ENCODE measurements at regions not wholly inside any gene's neighbourhood (a gene's known extent, or its start where the extent isn't known, plus 50 kb on each side); places are given as distances from the start of the nearest gene placed in this dataset.

GRCh38 chr9:30575691-30576090, 1808.8 kb upstream of the ACO1 start:
- no peak overlapping the region for H3K4me3 ChIP-seq (ENCODE audit: low read depth, low read length)
- DNase-seq (ENCODE audit: low read depth): no peak
- TF ChIP-seq CTCF (conservative IDR thresholded peaks at IDR 0.05; ENCODE audit: low read depth, low read length): no peak

GRCh38 chr9:30579810-30580209, 1804.6 kb upstream of the ACO1 start:
- no peak overlapping the region for H3K4me3 ChIP-seq (ENCODE audit: low read depth, low read length)
- no peak for TF ChIP-seq CTCF (conservative IDR thresholded peaks at IDR 0.05; ENCODE audit: low read depth, low read length)
- no peak for DNase-seq (ENCODE audit: low read depth)

- TF ChIP-seq CTCF (conservative IDR thresholded peaks at IDR 0.05; ENCODE audit: low read depth, low read length): no peak
- H3K4me3 ChIP-seq (ENCODE audit: low read depth, low read length): no peak overlapping the region
- no peak for DNase-seq (ENCODE audit: low read depth)
Measured at GRCh38 chr9:30582240-30582639, 1802.2 kb upstream of the ACO1 start.

- no peak for TF ChIP-seq CTCF (conservative IDR thresholded peaks at IDR 0.05; ENCODE audit: low read depth, low read length)
- DNase-seq (ENCODE audit: low read depth): no peak
Measured at GRCh38 chr9:30584559-30584958, 1799.9 kb upstream of the ACO1 start.

GRCh38 chr9:30591461-30591860, 1793.0 kb upstream of the ACO1 start:
- no peak overlapping the region for H3K4me3 ChIP-seq (ENCODE audit: low read depth, low read length)

More at GRCh38 chr9:30584559-30584958, 1799.9 kb upstream of the ACO1 start:
- H3K4me3 ChIP-seq (ENCODE audit: low read depth, low read length): no peak overlapping the region

GRCh38 chr9:30597608-30598007, 1786.8 kb upstream of the ACO1 start:
- DNase-seq (ENCODE audit: low read depth): no peak
- TF ChIP-seq CTCF (conservative IDR thresholded peaks at IDR 0.05; ENCODE audit: low read depth, low read length): no peak
- H3K4me3 ChIP-seq (ENCODE audit: low read depth, low read length): no peak overlapping the region

More at GRCh38 chr9:30591461-30591860, 1793.0 kb upstream of the ACO1 start:
- no peak for TF ChIP-seq CTCF (conservative IDR thresholded peaks at IDR 0.05; ENCODE audit: low read depth, low read length)
- no peak for DNase-seq (ENCODE audit: low read depth)

- no peak for DNase-seq (ENCODE audit: low read depth)
- no peak overlapping the region for H3K4me3 ChIP-seq (ENCODE audit: low read depth, low read length)
- TF ChIP-seq CTCF (conservative IDR thresholded peaks at IDR 0.05; ENCODE audit: low read depth, low read length): no peak
Measured at GRCh38 chr9:30605936-30606335, 1778.5 kb upstream of the ACO1 start.

Measured in choroid plexus epithelial cell (primary cell).